Anterior cingulate cortex (tissue), 58 donors: ENCODE measurements at regions not wholly inside any gene's neighbourhood (a gene's known extent, or its start where the extent isn't known, plus 50 kb on each side); places are given as distances from the start of the nearest gene placed in this dataset.
A peak's percentile ranks its signal among the peaks of the same experiment; 100 is the strongest.

ENCODE experiments used
- DNase-seq, 58 donors: peaks; one replicate each; lab custom pipeline; 2025; lab: John Stamatoyannopoulos, UW

GRCh38 chr3:158961911-158962310 is 160.1 kb downstream of the MFSD1 start:
- no peak for DNase-seq

- DNase-seq: no peak
Observed at GRCh38 chr3:158970006-158970405, 168.2 kb downstream of the MFSD1 start.

GRCh38 chr3:158974904-158975303 is 173.1 kb downstream of the MFSD1 start:
- no peak for DNase-seq

GRCh38 chr3:158976966-158977365 is 175.1 kb downstream of the MFSD1 start:
- DNase-seq: no peak

GRCh38 chr3:158977497-158977896 is 175.6 kb downstream of the MFSD1 start:
- DNase-seq: no peak

GRCh38 chr3:158983216-158984099 is 181.6 kb downstream of the MFSD1 start:
- no peak for DNase-seq

GRCh38 chr3:158991146-158991705 is 189.4 kb downstream of the MFSD1 start:
- peak in 1 of 58 donors; percentile 0 for DNase-seq

- no peak for DNase-seq
Observed at GRCh38 chr3:158992463-158992862, 190.6 kb downstream of the MFSD1 start.

GRCh38 chr3:158994386-158994785 is 192.5 kb downstream of the MFSD1 start:
- DNase-seq: no peak

GRCh38 chr3:159001711-159002110 is 199.9 kb downstream of the MFSD1 start:
- no peak for DNase-seq

- DNase-seq: no peak
Observed at GRCh38 chr3:159005137-159005536, 203.3 kb downstream of the MFSD1 start.

- DNase-seq: no peak
Observed at GRCh38 chr3:159007331-159007730, 205.5 kb downstream of the MFSD1 start.

GRCh38 chr3:159008401-159008800 is 206.5 kb downstream of the MFSD1 start:
- no peak for DNase-seq

- DNase-seq: no peak
Observed at GRCh38 chr3:159018341-159018740, 216.5 kb downstream of the MFSD1 start.

- no peak for DNase-seq
Observed at GRCh38 chr3:159025733-159026132, 223.9 kb downstream of the MFSD1 start.

GRCh38 chr3:159026510-159026909 is 224.7 kb downstream of the MFSD1 start:
- no peak for DNase-seq

GRCh38 chr3:159028706-159029105 is 226.9 kb downstream of the MFSD1 start:
- no peak for DNase-seq

- DNase-seq: no peak
Observed at GRCh38 chr3:159029306-159030026, 227.6 kb downstream of the MFSD1 start.

GRCh38 chr3:159030138-159030670 is 228.3 kb downstream of the MFSD1 start:
- no peak for DNase-seq

GRCh38 chr3:159030886-159031679 is 229.2 kb downstream of the MFSD1 start:
- no peak for DNase-seq
